ENCODE measurements at regions not wholly inside any gene's neighbourhood (a gene's known extent, or its start where the extent isn't known, plus 50 kb on each side); places are given as distances from the start of the nearest gene placed in this dataset.
"Not testable (repeated sequence)": the region's sequence is repeated elsewhere in the genome, so short reads cannot be mapped to it uniquely, and the experiment has no call there.

- no peak for DNase-seq
These were observed 172.5 kb upstream of the FOXF1 start for GRCh38 chr16:86337581-86338402.

GRCh38 chr16:86338403-86339115, 171.8 kb upstream of the FOXF1 start:
- DNase-seq: no peak

GRCh38 chr16:86342161-86342834, 168.0 kb upstream of the FOXF1 start:
- DNase-seq: no peak

- no peak for DNase-seq
These were observed 167.1 kb upstream of the FOXF1 start for GRCh38 chr16:86343027-86343795.

DNA sequence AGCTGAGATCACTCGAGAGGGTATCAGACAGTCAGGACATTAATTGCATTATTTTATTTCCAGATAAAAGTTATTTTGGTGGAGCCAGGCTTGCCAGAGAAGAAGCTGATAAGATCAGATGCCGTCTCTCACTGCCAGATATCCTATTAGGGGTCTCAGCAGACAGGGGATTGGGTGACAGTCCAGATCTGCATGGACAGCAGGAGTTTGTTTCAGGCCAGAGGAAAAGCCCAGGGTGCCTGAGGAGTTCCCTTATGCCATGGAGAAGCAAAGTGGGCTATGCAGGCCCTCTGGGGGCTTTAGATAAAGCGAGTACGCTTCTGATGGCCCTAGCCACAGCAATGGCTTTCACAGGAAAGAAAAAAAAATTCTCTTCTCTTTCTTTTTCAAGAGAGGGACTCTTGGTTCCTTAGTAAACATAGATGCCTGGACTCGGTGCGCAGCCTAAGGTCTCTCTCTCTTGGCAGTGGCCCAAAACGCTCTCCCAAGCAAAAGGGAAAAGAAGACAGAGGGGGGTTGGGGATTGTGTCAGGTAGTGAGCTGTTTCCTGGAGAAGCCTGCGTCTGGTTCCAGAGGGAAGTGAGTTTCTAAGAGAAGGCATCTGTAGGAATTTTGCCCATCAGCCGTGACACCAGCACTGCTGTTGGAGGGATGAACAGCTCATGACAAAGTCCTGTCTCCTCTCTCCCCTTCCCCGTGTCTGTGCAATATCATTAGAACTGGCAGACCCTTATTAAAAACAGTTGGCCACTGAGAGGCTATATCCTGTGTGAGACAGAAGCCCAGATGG, 166.3 kb upstream of the FOXF1 start:
- no peak for DNase-seq

DNA sequence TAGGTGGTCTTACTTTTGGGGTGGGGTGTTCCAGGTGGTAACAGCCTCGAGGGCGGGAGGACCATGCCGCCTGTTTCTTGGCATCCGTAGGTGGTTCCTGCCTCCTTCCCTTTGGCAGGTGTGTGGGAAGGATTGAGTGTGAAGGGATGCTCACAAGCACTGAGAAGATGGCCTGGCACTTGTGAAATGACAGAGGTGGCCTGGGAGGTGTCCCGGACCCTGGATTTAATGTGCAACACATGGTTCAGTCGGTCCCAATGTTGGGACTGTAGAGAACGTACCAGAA, 165.8 kb upstream of the FOXF1 start:
- no peak for DNase-seq

- DNase-seq: no peak
These were observed 165.4 kb upstream of the FOXF1 start for GRCh38 chr16:86344881-86345280.

DNA sequence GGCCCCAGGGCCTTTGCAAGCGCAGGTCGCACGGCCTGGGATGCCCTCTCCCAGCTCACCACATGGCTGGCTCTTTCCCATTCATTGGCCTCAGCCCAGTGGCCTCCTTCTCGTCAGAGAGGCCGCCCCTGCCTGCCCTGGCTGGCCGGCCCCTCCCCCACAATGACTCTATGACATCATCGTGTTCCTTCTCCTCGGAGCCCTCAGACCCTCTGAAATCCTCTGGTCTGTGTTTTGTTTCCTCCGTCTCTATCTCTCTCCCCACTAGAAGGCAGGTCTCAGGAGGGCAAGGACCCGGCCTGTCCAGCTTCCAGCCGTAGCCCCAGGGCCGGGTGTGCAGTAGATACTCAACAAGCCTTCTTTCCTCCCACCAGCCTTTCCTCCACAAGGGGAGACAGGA, 164.8 kb upstream of the FOXF1 start:
- DNase-seq: no peak

- DNase-seq: no peak
These were observed 164.3 kb upstream of the FOXF1 start for GRCh38 chr16:86346034-86346433.

DNA sequence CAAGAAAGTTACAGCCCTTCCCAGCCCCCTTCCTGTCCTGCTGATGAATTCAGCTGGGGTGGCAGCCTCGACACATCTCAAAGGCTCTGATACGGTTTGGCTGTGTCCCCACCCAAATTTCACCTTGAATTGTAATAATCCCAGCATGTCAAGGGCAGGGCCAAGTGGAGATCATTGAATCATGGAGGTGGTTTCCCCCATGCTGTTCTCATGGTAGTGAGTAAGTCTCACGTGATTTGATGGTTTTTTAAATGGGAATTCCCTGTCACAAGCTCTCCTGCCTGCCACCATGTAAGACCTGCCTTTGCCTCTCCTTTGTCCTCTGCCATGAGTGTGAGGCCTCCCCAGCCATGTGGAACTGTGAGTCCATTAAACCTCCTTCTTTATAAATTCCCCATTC, 163.2 kb upstream of the FOXF1 start:
- DNase-seq: no peak

DNA sequence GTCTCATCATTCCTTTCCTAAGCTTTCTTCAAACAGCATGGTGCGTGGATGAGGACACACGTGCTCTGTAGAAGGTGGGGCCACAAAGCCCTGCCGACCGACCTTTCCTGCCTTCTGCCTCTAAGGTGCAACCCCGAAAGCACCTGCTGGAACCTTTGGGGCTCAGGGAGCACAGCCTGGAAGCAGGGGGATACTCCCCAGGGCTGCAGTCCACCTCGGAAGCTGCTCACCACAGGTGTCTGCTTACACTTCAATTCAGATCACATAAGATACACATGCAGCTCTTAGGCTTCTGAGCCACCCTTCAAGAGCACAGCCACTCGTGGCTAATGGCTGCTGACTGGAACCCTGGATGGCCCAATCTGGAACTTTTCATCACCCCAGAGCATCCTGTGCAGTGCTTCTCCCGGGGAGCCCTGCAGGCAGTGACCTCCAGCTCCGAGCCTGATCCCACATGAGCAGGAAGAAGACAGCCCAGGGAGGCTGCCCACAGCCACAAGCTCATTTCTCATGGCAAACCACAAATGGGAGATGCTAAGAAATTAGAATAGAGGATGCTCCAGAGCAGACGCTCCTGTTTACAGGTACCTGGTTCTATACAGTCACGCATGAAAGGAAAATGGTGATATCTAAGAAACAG, 162.3 kb upstream of the FOXF1 start:
- no peak for DNase-seq

- DNase-seq: no peak
These were observed 160.9 kb upstream of the FOXF1 start for GRCh38 chr16:86349338-86349900.

GRCh38 chr16:86350289-86350688, 160.0 kb upstream of the FOXF1 start:
- no peak for DNase-seq

GRCh38 chr16:86351041-86351784, 159.1 kb upstream of the FOXF1 start:
- no peak for DNase-seq

GRCh38 chr16:86351785-86352139, 158.6 kb upstream of the FOXF1 start:
- DNase-seq: not testable (repeated sequence)

GRCh38 chr16:86353148-86353547, 157.2 kb upstream of the FOXF1 start:
- no peak for DNase-seq

GRCh38 chr16:86353948-86354347, 156.4 kb upstream of the FOXF1 start:
- no peak for DNase-seq

GRCh38 chr16:86354641-86355513, 155.4 kb upstream of the FOXF1 start:
- no peak for DNase-seq

DNA sequence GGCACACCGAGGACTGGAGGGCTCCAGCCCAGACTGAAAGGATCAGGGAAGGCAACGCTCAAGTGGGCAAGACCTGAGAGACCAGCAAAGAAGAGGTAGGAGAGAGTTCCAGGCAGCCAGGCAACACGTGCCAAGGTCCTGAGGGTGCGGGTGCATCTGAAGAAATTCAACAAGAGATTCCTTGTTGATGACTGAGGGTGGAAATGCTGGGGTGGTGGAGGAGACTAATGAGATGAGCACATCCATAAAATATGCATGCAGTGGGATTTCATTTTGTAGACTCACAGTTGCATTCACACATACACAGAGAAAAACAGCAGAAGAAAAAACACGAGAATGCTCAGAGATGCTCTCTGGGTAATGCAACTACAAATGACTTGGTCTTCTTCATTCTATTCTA, 154.8 kb upstream of the FOXF1 start:
- peak; percentile 43 for DNase-seq

DNA sequence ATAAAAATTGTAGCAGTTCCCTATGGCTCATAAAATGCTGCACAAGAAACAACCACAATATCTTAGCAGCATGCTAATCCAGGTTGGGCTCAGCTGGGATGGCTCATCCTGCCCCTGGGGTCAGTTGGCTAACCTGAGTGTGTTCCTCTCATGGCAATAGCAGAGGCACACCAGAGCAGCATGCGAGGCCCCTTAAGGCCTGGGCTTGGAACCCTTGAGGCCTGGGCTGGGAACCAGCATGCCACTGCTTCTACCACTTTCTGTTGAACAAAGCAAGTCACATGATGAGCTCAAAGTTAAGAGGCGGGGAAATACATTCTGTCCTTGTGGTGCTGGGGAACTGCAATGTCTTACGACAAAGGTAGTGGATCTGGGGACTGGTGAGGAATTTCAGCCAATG, 154.4 kb upstream of the FOXF1 start:
- DNase-seq: no peak

All from 8988T (cell line).